ENCODE measurements at regions not wholly inside any gene's neighbourhood (a gene's known extent, or its start where the extent isn't known, plus 50 kb on each side); places are given as distances from the start of the nearest gene placed in this dataset.

- no peak for DNase-seq
These were observed 511.8 kb downstream of the CPS1 start for GRCh38 chr2:211068108-211068780.

- DNase-seq, result no peak
These were observed 514.1 kb downstream of the CPS1 start for GRCh38 chr2:211070547-211070946.

- no peak for DNase-seq
These were observed 520.9 kb downstream of the CPS1 start for GRCh38 chr2:211077216-211077767.

- DNase-seq, result no peak
These were observed 528.0 kb downstream of the CPS1 start for GRCh38 chr2:211084352-211084751.

GRCh38 chr2:211085056-211085680 is 528.8 kb downstream of the CPS1 start:
- DNase-seq, result no peak

- no peak for DNase-seq
These were observed 529.6 kb downstream of the CPS1 start for GRCh38 chr2:211086049-211086448.

- DNase-seq, result no peak
These were observed 532.7 kb downstream of the CPS1 start for GRCh38 chr2:211089127-211089526.

- no peak for DNase-seq
These were observed 537.4 kb downstream of the CPS1 start for GRCh38 chr2:211093743-211094303.

GRCh38 chr2:211103989-211104388 is 547.6 kb downstream of the CPS1 start:
- no peak for DNase-seq

GRCh38 chr2:211113334-211114175 is 557.2 kb downstream of the CPS1 start:
- DNase-seq, result no peak

- DNase-seq, result no peak
These were observed 558.5 kb downstream of the CPS1 start for GRCh38 chr2:211114826-211115455.

- no peak for DNase-seq
These were observed 560.6 kb downstream of the CPS1 start for GRCh38 chr2:211117026-211117425.

GRCh38 chr2:211126256-211126655 is 569.9 kb downstream of the CPS1 start:
- no peak for DNase-seq

GRCh38 chr2:211127501-211127900 is 571.1 kb downstream of the CPS1 start:
- no peak for DNase-seq

GRCh38 chr2:211128287-211128686 is 571.9 kb downstream of the CPS1 start:
- no peak for DNase-seq

GRCh38 chr2:211129798-211130197 is 573.4 kb downstream of the CPS1 start:
- DNase-seq, result no peak

GRCh38 chr2:211132046-211132445 is 575.6 kb downstream of the CPS1 start:
- DNase-seq, result no peak

- DNase-seq, result no peak
These were observed 576.2 kb downstream of the CPS1 start for GRCh38 chr2:211132573-211132972.

- DNase-seq, result no peak
These were observed 577.4 kb downstream of the CPS1 start for GRCh38 chr2:211133766-211134165.

GRCh38 chr2:211138551-211138950 is 582.2 kb downstream of the CPS1 start:
- DNase-seq, result no peak

GRCh38 chr2:211141646-211142045 is 585.2 kb downstream of the CPS1 start:
- no peak for DNase-seq

GRCh38 chr2:211144078-211144477 is 587.7 kb downstream of the CPS1 start:
- DNase-seq, result no peak

All from activated T-cell treated with anti-CD3 and anti-CD28 coated beads, Interleukin-2, amount 50 U/mL, for 48 hours (primary cell).